ENCODE measurements at regions not wholly inside any gene's neighbourhood (a gene's known extent, or its start where the extent isn't known, plus 50 kb on each side); places are given as distances from the start of the nearest gene placed in this dataset.

DNA sequence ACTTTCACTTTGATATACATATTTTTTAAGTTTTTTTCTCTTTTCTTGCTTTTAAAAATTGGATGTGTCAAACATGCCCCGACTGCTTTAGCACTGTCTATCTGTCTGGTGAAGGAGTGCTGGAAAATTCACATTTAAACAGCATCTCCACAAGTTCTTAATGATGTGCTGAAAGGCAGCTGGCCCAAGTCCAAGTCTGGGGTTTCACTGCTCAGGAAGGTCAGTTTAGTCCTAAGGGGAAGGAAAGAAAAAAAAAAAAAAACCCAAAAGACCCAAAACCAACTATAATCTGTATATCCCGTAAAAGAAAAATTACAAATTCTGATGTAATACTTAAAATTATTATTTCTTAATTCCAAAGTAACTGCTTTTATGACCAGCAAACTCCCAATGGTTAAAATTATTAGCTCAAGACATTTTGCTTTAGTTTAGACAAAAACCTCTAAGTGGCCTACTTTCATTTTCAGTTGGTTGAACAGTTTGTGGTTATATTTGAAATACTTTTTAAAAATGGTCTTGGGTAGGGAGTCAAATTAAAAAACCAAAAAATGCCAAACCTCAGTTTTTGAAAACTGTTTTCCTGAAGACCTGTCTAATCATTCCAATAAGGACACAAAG is 79.5 kb upstream of the PREP start:
- no peak overlapping the region for H3K4me3 Mint-ChIP-seq
- H3K36me3 Mint-ChIP-seq: no peaks in the 10 kb centered on the region
- no peak for DNase-seq

DNA sequence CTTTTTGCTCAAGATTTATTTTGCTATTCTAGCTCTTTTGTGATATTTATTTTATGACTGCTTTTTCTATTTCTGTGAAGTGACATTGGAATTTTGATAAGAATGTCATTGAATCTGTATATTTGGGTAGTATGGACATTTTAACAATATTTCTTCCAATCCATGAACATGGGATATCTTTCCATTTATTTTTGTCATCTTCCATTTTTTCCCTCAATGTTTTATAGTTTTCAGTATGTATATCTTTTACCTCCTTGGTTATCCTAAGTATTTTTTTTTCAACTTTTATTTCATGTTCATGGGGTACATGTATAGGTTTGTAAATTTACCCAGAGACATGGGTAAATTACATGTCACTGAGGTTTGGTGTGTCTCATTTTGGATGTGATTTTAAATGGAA is 74.1 kb upstream of the PREP start:
- Mint-ChIP-seq H3K36me3 (no peaks in the 10 kb centered on the region), H3K27ac (no peak overlapping the region), H3K9me3 (peaks cover 2% of the 10 kb centered on the region), H3K4me1 (peaks cover 2% of the 10 kb centered on the region), H3K27me3 (peaks cover 47% of the 10 kb centered on the region), H3K4me3 (no peak overlapping the region)
- DNase-seq: no peak
- CTCF ChIA-PET: no interaction called here

More for the DNA sequence above, 79.5 kb upstream of the PREP start:
- peaks cover 2% of the 10 kb centered on the region for H3K9me3 Mint-ChIP-seq
- H3K27me3 Mint-ChIP-seq: peaks cover 34% of the 10 kb centered on the region
- no peak overlapping the region for H3K27ac Mint-ChIP-seq
- CTCF ChIA-PET: interaction anchor here (1.0 to 2.5 kb wide), 5 partner anchors 14 to 962 kb away, joined by 3 to 10 read pairs (median 3); no protein-coding TSS in a partner anchor
- H3K4me1 Mint-ChIP-seq: peaks cover 21% of the 10 kb centered on the region

DNA sequence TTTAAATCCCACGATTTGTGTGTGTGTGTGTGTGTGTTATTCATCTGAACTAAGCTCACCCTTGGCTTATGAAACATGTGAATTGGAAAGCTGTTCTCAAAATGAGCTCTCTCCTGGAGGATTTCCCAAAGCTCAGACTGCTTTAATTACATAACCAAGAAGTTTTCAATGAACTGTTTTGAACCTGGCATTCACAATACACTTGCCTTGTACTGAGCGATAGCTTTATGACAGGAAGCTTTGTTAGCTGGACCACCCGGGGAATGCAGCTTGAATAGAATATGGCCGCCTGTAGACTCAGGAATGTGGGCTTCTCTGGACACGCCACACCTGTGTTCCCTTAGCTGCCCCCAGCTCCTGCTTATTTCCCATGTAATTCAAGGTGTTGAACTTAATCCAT is 71.4 kb upstream of the PREP start:
- Mint-ChIP-seq H3K9me3 (peaks cover 2% of the 10 kb centered on the region), H3K4me1 (no peaks in the 10 kb centered on the region), H3K36me3 (no peaks in the 10 kb centered on the region), H3K27me3 (peaks cover 43% of the 10 kb centered on the region), H3K4me3 (no peak overlapping the region), H3K27ac (no peak overlapping the region)
- no peak for DNase-seq
- CTCF ChIA-PET: no interaction called here

DNA sequence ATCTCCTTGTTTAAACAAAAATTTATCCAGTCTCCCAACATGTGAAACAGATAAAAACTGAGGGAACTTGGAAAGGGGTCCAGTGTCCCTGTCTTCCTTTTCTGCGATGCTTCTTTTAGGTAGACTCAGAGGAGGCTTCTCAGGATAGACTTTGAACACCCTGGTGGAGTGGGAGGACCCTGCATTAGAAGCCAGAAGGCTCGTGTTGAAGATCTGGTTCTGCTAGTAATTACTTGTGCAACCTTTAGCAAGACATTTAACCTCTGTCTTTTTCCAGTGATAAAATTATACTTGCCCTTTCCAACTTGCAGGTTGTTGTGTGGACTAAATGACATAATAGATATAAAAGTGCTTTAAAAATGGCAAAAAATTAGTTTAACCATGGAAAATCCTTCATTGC is 67.1 kb upstream of the PREP start:
- H3K36me3 Mint-ChIP-seq: no peaks in the 10 kb centered on the region
- CTCF ChIA-PET: no interaction called here
- H3K4me3 Mint-ChIP-seq: no peak overlapping the region
- H3K4me1 Mint-ChIP-seq: no peaks in the 10 kb centered on the region
- no peak for DNase-seq
- no peaks in the 10 kb centered on the region for H3K9me3 Mint-ChIP-seq
- no peak overlapping the region for H3K27ac Mint-ChIP-seq
- H3K27me3 Mint-ChIP-seq: peaks cover 19% of the 10 kb centered on the region

DNA sequence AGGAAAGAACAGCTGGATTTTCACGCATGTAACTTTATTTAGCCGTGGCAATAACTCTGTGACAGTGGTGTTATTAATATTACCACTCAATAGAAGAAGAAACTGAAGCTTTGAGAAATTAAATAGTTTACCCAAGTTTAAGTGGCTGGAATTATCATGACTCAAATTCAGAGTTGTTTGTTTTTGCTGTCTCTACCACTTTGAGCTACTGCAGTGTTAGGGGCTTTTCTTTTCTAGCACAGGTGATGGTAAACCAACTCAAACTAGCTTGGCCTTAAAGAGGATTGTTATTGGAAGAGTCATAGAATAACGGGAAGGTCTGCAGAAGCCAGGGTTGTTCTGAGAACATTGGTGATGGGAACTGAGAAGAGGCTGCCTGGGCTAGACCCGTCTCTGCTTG is 66.0 kb upstream of the PREP start:
- Mint-ChIP-seq H3K4me3 (no peak overlapping the region), H3K27me3 (peaks cover 23% of the 10 kb centered on the region), H3K9me3 (no peaks in the 10 kb centered on the region), H3K27ac (no peak overlapping the region), H3K36me3 (no peaks in the 10 kb centered on the region), H3K4me1 (no peaks in the 10 kb centered on the region)
- CTCF ChIA-PET: no interaction called here
- DNase-seq: no peak

DNA sequence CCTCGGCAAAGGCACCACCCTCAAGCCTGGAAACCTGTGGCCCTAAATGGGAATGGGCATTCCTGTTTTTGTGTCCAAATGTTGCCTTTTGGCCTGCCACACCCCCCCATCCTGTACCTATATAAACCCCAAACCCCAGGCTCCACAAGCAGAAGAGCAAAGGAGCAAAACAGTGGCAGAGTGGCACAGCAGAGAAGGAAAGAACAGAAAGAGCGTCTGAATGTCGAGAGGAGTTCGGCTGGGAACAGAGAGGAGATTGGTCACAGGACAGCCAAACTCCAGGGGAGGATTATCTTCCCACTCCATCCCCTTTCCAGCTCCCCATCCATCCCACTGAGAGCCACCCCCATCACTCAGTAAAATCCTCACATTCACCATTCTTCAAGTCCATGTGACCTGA is 58.0 kb upstream of the PREP start:
- no peaks in the 10 kb centered on the region for H3K9me3 Mint-ChIP-seq
- DNase-seq: no peak
- H3K4me3 Mint-ChIP-seq: no peak overlapping the region
- CTCF ChIA-PET: no interaction called here
- no peaks in the 10 kb centered on the region for H3K36me3 Mint-ChIP-seq
- H3K4me1 Mint-ChIP-seq: no peaks in the 10 kb centered on the region
- no peak overlapping the region for H3K27ac Mint-ChIP-seq
- H3K27me3 Mint-ChIP-seq: peaks cover 31% of the 10 kb centered on the region

DNA sequence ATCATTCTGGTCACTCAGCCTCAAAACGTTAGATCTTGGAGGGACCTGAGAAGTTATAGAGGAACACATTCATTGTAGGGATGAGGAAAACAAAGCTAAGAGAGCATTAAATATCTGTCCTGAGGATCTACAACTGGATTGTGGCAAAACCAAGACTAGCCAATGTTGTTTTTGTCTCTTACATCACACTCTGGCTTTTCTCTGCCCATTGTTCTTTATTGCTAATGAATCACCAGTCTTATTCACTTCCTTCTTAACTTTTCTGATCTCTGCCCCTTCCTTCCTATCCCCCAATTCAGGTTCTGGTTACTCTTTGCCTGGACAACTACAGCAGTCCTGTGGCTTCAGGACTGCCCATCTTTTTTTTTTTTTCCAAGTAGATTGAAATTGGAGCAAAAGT is 57.0 kb upstream of the PREP start:
- Mint-ChIP-seq H3K9me3 (no peaks in the 10 kb centered on the region), H3K4me3 (no peak overlapping the region), H3K27me3 (peaks cover 27% of the 10 kb centered on the region), H3K4me1 (no peaks in the 10 kb centered on the region), H3K36me3 (no peaks in the 10 kb centered on the region), H3K27ac (no peak overlapping the region)
- no peak for DNase-seq
- CTCF ChIA-PET: no interaction called here

DNA sequence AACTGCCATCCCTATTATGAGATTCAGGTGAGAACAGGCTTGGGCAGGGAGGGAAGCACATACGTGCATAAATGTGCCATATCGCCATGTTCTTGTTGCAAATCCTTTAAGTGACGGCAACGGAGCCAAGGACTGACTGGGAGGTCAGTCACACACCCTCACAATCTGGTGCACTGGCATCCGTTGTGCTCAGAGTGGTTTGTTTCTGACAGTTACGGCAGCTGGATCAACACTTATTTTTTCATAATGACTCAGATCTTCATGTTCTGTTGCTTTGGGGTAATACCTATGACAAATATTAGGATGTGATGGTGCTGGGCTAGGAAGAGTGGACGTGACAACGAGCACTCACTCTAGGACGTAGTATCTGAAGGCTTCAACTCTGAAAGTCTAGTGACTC is 56.2 kb upstream of the PREP start:
- no peak overlapping the region for H3K27ac Mint-ChIP-seq
- no peaks in the 10 kb centered on the region for H3K4me1 Mint-ChIP-seq
- H3K36me3 Mint-ChIP-seq: no peaks in the 10 kb centered on the region
- CTCF ChIA-PET: no interaction called here
- peaks cover 19% of the 10 kb centered on the region for H3K27me3 Mint-ChIP-seq
- no peak overlapping the region for H3K4me3 Mint-ChIP-seq
- H3K9me3 Mint-ChIP-seq: no peaks in the 10 kb centered on the region
- DNase-seq: no peak

DNA sequence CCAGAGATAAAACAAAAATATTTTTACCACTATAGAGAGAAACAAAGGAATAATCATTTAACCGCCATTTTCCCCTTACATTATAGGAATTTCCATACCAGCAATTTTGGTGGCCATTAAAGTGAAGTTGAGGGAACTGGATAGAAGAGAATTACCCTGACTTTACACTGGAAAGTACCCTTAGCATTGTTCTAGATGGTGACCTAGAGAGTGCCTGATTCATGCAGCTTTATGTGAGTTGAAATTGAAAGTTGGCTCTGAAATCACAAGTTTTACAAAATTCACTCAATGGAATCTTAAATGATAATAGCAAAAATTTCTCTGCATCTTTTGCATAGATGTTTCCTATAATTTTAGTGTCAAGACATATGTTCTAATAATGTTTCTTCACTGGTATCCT is 55.7 kb upstream of the PREP start:
- CTCF ChIA-PET: no interaction called here
- no peaks in the 10 kb centered on the region for H3K36me3 Mint-ChIP-seq
- H3K27me3 Mint-ChIP-seq: peaks cover 17% of the 10 kb centered on the region
- peak overlapping the region; percentile 28 for H3K27ac Mint-ChIP-seq
- H3K4me3 Mint-ChIP-seq: no peak overlapping the region
- no peak for DNase-seq
- peaks cover under 1% of the 10 kb centered on the region for H3K4me1 Mint-ChIP-seq
- no peaks in the 10 kb centered on the region for H3K9me3 Mint-ChIP-seq

DNA sequence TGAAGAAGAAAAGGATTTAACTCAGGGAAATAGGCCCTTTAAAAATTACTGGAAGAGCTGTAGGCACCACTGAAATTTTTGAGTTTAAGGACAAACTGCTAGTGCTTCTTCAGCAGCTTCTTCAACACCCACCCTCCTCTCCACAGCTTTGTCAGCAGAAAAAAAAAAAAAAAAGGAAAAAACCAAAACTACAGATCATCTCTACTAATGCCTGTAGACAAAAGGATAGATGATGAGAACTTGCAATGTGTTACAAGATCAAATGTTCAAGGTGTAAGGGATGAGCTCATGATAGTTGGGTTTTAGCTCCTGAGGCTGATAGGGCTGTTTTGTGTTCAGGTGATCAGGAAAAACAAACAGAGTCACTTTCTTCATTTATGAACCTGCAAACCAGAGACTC is 55.2 kb upstream of the PREP start:
- no peak overlapping the region for H3K4me3 Mint-ChIP-seq
- CTCF ChIA-PET: interaction anchor here (0.6 kb wide), 1 partner anchor 882 kb away, joined by 3 read pairs; no protein-coding TSS in a partner anchor
- H3K27ac Mint-ChIP-seq: no peak overlapping the region
- H3K9me3 Mint-ChIP-seq: no peaks in the 10 kb centered on the region
- peaks cover 5% of the 10 kb centered on the region for H3K4me1 Mint-ChIP-seq
- DNase-seq: no peak
- H3K27me3 Mint-ChIP-seq: peaks cover 17% of the 10 kb centered on the region
- H3K36me3 Mint-ChIP-seq: no peaks in the 10 kb centered on the region

DNA sequence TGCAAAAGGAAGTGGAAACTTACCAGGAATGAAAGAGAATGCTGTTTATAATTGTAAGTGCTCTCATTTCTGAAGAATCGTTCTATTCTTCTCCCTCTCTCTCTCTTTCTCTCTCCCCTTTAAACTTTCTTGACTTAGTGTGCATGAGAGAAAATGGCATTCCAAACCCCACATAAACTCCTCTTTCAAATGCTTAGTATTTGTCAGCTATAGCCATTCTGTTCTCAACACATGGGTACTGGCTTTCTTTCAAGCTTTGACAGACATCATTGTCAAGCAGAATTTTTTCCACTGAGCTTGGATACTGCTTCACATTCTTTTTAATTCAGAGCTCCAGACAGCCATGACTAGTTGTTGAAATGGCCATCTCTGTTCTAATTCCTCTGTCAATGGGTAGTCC is 51.1 kb upstream of the PREP start:
- peak overlapping the region; percentile 8 for H3K27ac Mint-ChIP-seq
- H3K4me1 Mint-ChIP-seq: peaks cover 8% of the 10 kb centered on the region

DNA sequence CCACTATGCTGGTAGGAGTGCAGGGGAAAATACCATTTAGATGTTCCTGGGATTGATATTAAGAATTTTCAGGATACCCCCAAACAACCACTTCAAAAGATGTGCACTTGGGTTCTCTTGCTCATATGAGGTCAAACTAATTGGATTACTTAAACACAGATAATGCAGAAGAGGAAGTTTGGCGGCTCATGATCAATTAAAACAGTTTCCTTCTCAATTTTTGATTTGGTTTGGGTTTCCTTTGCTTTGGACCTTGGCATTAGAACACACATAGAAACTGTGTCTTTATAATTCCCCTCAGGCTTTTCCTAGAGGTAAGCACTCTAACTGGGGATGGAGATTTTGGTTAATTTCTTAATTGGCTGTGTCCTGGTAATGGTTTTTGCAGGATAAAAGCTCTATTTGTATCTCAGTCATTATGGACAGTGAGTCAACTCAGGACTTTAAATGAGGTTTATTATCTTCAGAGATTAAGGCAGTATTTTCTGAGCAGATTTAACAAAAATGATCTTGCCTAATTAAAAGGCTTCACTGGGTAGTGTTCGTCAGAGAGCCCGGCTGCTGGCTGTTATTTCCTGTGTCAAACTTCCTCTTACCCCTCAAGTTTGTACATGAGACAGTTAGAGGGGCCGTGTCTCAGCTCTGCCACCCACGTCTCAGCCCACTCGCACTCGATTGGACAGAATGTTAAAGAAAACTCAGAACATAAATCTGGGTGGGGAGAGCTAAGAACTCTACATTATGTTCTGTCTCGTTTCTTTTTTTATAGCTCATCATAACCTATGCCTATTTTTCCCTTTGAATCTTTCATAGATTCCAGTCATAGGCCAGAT is 50.3 kb upstream of the PREP start:
- peaks cover 5% of the 10 kb centered on the region for H3K27me3 Mint-ChIP-seq
- no peaks in the 10 kb centered on the region for H3K36me3 Mint-ChIP-seq
- H3K4me3 Mint-ChIP-seq: no peak overlapping the region
- no peaks in the 10 kb centered on the region for H3K9me3 Mint-ChIP-seq
- CTCF ChIA-PET: interaction anchor here (0.7 to 1.9 kb wide), 4 partner anchors 18 to 659 kb away, joined by 3 to 5 read pairs (median 4); no protein-coding TSS in a partner anchor
- H3K27ac Mint-ChIP-seq: no peak overlapping the region
- no peak for DNase-seq
- peaks cover 8% of the 10 kb centered on the region for H3K4me1 Mint-ChIP-seq

More for the DNA sequence above, 51.1 kb upstream of the PREP start:
- H3K27me3 Mint-ChIP-seq: peaks cover 4% of the 10 kb centered on the region
- no peak for DNase-seq
- CTCF ChIA-PET: interaction anchor here (1.9 kb wide), 1 partner anchor 23 kb away, joined by 4 read pairs; no protein-coding TSS in a partner anchor
- H3K4me3 Mint-ChIP-seq: no peak overlapping the region
- no peaks in the 10 kb centered on the region for H3K9me3 Mint-ChIP-seq
- H3K36me3 Mint-ChIP-seq: no peaks in the 10 kb centered on the region
